ENCODE measurements at regions not wholly inside any gene's neighbourhood (a gene's known extent, or its start where the extent isn't known, plus 50 kb on each side); places are given as distances from the start of the nearest gene placed in this dataset.
A peak's percentile ranks its signal among the peaks of the same experiment; 100 is the strongest.
"Not testable (repeated sequence)": the region's sequence is repeated elsewhere in the genome, so short reads cannot be mapped to it uniquely, and the experiment has no call there.

DNA sequence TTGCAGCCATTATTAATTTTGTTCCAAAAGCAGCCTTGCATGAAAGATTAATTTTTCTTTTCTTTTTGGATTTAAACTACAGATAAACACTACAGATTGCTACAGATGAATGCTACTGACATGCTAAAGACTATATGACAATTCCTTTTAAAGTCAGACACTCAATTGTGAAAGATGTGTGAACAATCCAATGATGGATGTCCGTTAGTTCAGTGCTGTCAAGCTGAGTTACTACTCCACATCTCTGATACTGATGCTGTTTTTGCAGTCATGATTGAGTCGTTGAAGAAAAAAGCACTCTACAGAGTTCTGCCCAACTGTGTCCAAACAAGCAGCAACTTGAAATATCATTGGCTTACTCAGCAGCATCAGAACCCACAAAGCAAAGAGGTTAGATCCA, 146.8 kb downstream of the OTUD1 start:
- no peak overlapping the region for H3K27ac ChIP-seq (ENCODE audit: low read depth, low read length)
- no peaks in the 10 kb centered on the region for H3K36me3 ChIP-seq (ENCODE audit: control insufficient read depth in 2 of 3, insufficient read depth in 3 of 3, low read length in 3 of 3)
- Mint-ChIP-seq H3K4me3 (no peak overlapping the region), H3K9me3 (peaks cover 0 to 14% (median 2%) of the 10 kb centered on the region in 11 donors), H3K27ac (peak overlapping the region in 1 of 9 donors; percentile 36), H3K4me1 (no peaks in the 10 kb centered on the region), H3K36me3 (no peaks in the 10 kb centered on the region), H3K27me3 (no peaks in the 10 kb centered on the region)
- DNase-seq (no peak), ATAC-seq (no peak)
- CTCF ChIA-PET: no interaction called here
- no peaks in the 10 kb centered on the region for H3K4me1 ChIP-seq (ENCODE audit: control insufficient read depth in 2 of 2, insufficient read depth in 2 of 2, low read length in 2 of 2)
- no peaks in the 10 kb centered on the region for H3K27me3 ChIP-seq (ENCODE audit: control insufficient read depth in 2 of 2, insufficient read depth in 2 of 2, low read length in 2 of 2)
- POLR2A ChIA-PET: no interaction called here
- H3K4me3 ChIP-seq (ENCODE audit: low read length): no peak overlapping the region
- H3K9me3 ChIP-seq (ENCODE audit: control insufficient read depth in 2 of 3, low read length in 3 of 3): no peaks in the 10 kb centered on the region
- intact Hi-C loops (cut with micrococcal nuclease): no loop called here

DNA sequence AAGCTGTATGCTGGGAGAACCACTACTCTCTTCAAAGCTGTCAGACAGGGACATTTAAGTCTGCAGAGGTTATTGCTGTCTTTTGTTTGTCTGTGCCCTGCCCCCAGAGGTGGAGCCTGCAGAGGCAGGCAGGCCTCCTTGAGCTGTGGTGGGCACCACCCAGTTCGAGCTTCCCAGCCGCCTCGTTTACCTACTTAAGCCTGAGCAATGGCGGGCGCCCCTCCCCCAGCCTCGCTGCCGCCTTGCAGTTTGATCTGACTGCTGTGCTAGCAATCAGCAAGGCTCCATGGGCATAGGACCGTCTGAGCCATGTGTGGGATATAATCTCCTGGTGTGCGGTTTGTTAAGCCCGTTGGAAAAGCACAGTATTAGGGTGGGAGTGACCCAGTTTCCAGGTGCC, 156.4 kb downstream of the OTUD1 start:
- H3K27ac ChIP-seq (ENCODE audit: low read depth, low read length); H3K9me3 ChIP-seq (ENCODE audit: control insufficient read depth in 2 of 3, low read length in 3 of 3); H3K4me1 ChIP-seq (ENCODE audit: control insufficient read depth in 2 of 2, insufficient read depth in 2 of 2, low read length in 2 of 2); H3K36me3 ChIP-seq (ENCODE audit: control insufficient read depth in 2 of 3, insufficient read depth in 3 of 3, low read length in 3 of 3); H3K4me3 Mint-ChIP-seq; intact Hi-C loops (cut with micrococcal nuclease); H3K27ac Mint-ChIP-seq; H3K4me1 Mint-ChIP-seq; CTCF ChIA-PET; H3K27me3 ChIP-seq (ENCODE audit: control insufficient read depth in 2 of 2, insufficient read depth in 2 of 2, low read length in 2 of 2); DNase-seq; H3K4me3 ChIP-seq (ENCODE audit: low read length); POLR2A ChIA-PET; ATAC-seq: not testable (repeated sequence)
- peaks cover 0 to 20% (median 16%) of the 10 kb centered on the region in 5 donors for H3K36me3 Mint-ChIP-seq
- H3K27me3 Mint-ChIP-seq: peaks cover 0 to 13% (median 0%) of the 10 kb centered on the region in 5 donors
- H3K9me3 Mint-ChIP-seq: peaks cover 6 to 43% (median 17%) of the 10 kb centered on the region in 11 donors

DNA sequence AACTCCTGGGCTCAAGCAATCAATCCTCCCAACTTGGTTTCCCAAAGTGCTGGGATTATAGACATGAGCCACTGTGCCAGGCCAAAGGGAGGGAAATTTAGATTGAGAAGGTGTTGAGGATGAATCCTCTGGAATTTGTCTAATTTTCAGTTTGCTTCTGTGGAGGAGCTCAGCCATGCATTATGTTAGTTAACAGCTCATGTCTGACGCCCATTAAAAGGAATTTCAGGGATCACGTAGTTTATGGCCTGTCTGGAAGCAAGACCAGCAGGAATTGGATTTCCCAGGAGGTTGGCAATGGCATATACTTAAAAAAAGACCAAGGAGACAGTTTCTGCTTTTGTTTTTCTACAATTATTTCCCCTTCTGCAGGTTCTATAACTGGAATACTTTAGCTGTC, 165.7 kb downstream of the OTUD1 start:
- Mint-ChIP-seq H3K36me3 (peaks cover 0 to 5% (median 0%) of the 10 kb centered on the region in 5 donors), H3K4me3 (no peak overlapping the region), H3K27me3 (peaks cover 0 to 4% (median 0%) of the 10 kb centered on the region in 5 donors), H3K9me3 (no peaks in the 10 kb centered on the region), H3K4me1 (no peaks in the 10 kb centered on the region), H3K27ac (no peak overlapping the region)
- DNase-seq (no peak), ATAC-seq (no peak)
- POLR2A ChIA-PET: no interaction called here
- Histone ChIP-seq H3K27me3 (ENCODE audit: control insufficient read depth in 2 of 2, insufficient read depth in 2 of 2, low read length in 2 of 2) (no peaks in the 10 kb centered on the region), H3K4me3 (ENCODE audit: low read length) (no peak overlapping the region), H3K27ac (ENCODE audit: low read depth, low read length) (no peak overlapping the region), H3K36me3 (ENCODE audit: control insufficient read depth in 2 of 3, insufficient read depth in 3 of 3, low read length in 3 of 3) (no peaks in the 10 kb centered on the region), H3K4me1 (ENCODE audit: control insufficient read depth in 2 of 2, insufficient read depth in 2 of 2, low read length in 2 of 2) (no peaks in the 10 kb centered on the region), H3K9me3 (ENCODE audit: control insufficient read depth in 2 of 3, low read length in 3 of 3) (no peaks in the 10 kb centered on the region)
- CTCF ChIA-PET: no interaction called here
- intact Hi-C loops (cut with micrococcal nuclease): no loop called here

GRCh38 chr10:23606456-23606855, 167.6 kb downstream of the OTUD1 start:
- CTCF ChIA-PET: no interaction called here
- no peak overlapping the region for H3K4me3 ChIP-seq (ENCODE audit: low read length)
- no peaks in the 10 kb centered on the region for H3K36me3 ChIP-seq (ENCODE audit: control insufficient read depth in 2 of 3, insufficient read depth in 3 of 3, low read length in 3 of 3)
- H3K27ac ChIP-seq (ENCODE audit: low read depth, low read length): no peak overlapping the region
- intact Hi-C loops (cut with micrococcal nuclease): no loop called here
- H3K4me1 Mint-ChIP-seq: no peaks in the 10 kb centered on the region
- POLR2A ChIA-PET: no interaction called here
- no peak overlapping the region for H3K4me3 Mint-ChIP-seq
- H3K9me3 ChIP-seq (ENCODE audit: control insufficient read depth in 2 of 3, low read length in 3 of 3): no peaks in the 10 kb centered on the region
- peaks cover 0 to 4% (median 0%) of the 10 kb centered on the region in 5 donors for H3K27me3 Mint-ChIP-seq
- H3K9me3 Mint-ChIP-seq: no peaks in the 10 kb centered on the region
- ATAC-seq (no peak), DNase-seq (no peak)
- H3K4me1 ChIP-seq (ENCODE audit: control insufficient read depth in 2 of 2, insufficient read depth in 2 of 2, low read length in 2 of 2): no peaks in the 10 kb centered on the region
- no peaks in the 10 kb centered on the region for H3K27me3 ChIP-seq (ENCODE audit: control insufficient read depth in 2 of 2, insufficient read depth in 2 of 2, low read length in 2 of 2)
- H3K27ac Mint-ChIP-seq: no peak overlapping the region
- no peaks in the 10 kb centered on the region for H3K36me3 Mint-ChIP-seq

- H3K4me3 ChIP-seq (ENCODE audit: low read length): no peak overlapping the region
- ATAC-seq (no peak), DNase-seq (no peak)
- H3K36me3 ChIP-seq (ENCODE audit: control insufficient read depth in 2 of 3, insufficient read depth in 3 of 3, low read length in 3 of 3): no peaks in the 10 kb centered on the region
- Mint-ChIP-seq H3K4me3 (no peak overlapping the region), H3K36me3 (no peaks in the 10 kb centered on the region), H3K9me3 (no peaks in the 10 kb centered on the region), H3K27ac (peak overlapping the region in 1 of 9 donors; percentile 72), H3K4me1 (no peaks in the 10 kb centered on the region), H3K27me3 (no peaks in the 10 kb centered on the region)
- H3K9me3 ChIP-seq (ENCODE audit: control insufficient read depth in 2 of 3, low read length in 3 of 3): no peaks in the 10 kb centered on the region
- POLR2A ChIA-PET: no interaction called here
- no peaks in the 10 kb centered on the region for H3K27me3 ChIP-seq (ENCODE audit: control insufficient read depth in 2 of 2, insufficient read depth in 2 of 2, low read length in 2 of 2)
- no peaks in the 10 kb centered on the region for H3K4me1 ChIP-seq (ENCODE audit: control insufficient read depth in 2 of 2, insufficient read depth in 2 of 2, low read length in 2 of 2)
- H3K27ac ChIP-seq (ENCODE audit: low read depth, low read length): no peak overlapping the region
- intact Hi-C loops (cut with micrococcal nuclease): no loop called here
- CTCF ChIA-PET: no interaction called here
Measured at GRCh38 chr10:23608926-23609325, 170.1 kb downstream of the OTUD1 start.

- no peak for ATAC-seq
- CTCF ChIA-PET: no interaction called here
- POLR2A ChIA-PET: no interaction called here
- intact Hi-C loops (cut with micrococcal nuclease): no loop called here
- Mint-ChIP-seq H3K27me3 (no peaks in the 10 kb centered on the region), H3K9me3 (no peaks in the 10 kb centered on the region), H3K4me1 (no peaks in the 10 kb centered on the region), H3K36me3 (no peaks in the 10 kb centered on the region), H3K4me3 (no peak overlapping the region), H3K27ac (no peak overlapping the region)
- no peaks in the 10 kb centered on the region for H3K9me3 ChIP-seq (ENCODE audit: control insufficient read depth in 2 of 3, low read length in 3 of 3)
- no peak overlapping the region for H3K4me3 ChIP-seq (ENCODE audit: low read length)
- no peaks in the 10 kb centered on the region for H3K4me1 ChIP-seq (ENCODE audit: control insufficient read depth in 2 of 2, insufficient read depth in 2 of 2, low read length in 2 of 2)
- H3K36me3 ChIP-seq (ENCODE audit: control insufficient read depth in 2 of 3, insufficient read depth in 3 of 3, low read length in 3 of 3): no peaks in the 10 kb centered on the region
- H3K27ac ChIP-seq (ENCODE audit: low read depth, low read length): no peak overlapping the region
- H3K27me3 ChIP-seq (ENCODE audit: control insufficient read depth in 2 of 2, insufficient read depth in 2 of 2, low read length in 2 of 2): no peaks in the 10 kb centered on the region
- no peak for DNase-seq
Measured at GRCh38 chr10:23610626-23611307, 171.9 kb downstream of the OTUD1 start.

GRCh38 chr10:23611308-23612029, 172.6 kb downstream of the OTUD1 start:
- ChIA-PET POLR2A (no interaction called here), CTCF (no interaction called here)
- Mint-ChIP-seq H3K36me3 (no peaks in the 10 kb centered on the region), H3K4me1 (no peaks in the 10 kb centered on the region), H3K27ac (no peak overlapping the region), H3K9me3 (no peaks in the 10 kb centered on the region), H3K27me3 (no peaks in the 10 kb centered on the region), H3K4me3 (no peak overlapping the region)
- H3K4me1 ChIP-seq (ENCODE audit: control insufficient read depth in 2 of 2, insufficient read depth in 2 of 2, low read length in 2 of 2): no peaks in the 10 kb centered on the region
- H3K27me3 ChIP-seq (ENCODE audit: control insufficient read depth in 2 of 2, insufficient read depth in 2 of 2, low read length in 2 of 2): no peaks in the 10 kb centered on the region
- no peak overlapping the region for H3K4me3 ChIP-seq (ENCODE audit: low read length)
- ATAC-seq: no peak
- H3K36me3 ChIP-seq (ENCODE audit: control insufficient read depth in 2 of 3, insufficient read depth in 3 of 3, low read length in 3 of 3): no peaks in the 10 kb centered on the region
- H3K9me3 ChIP-seq (ENCODE audit: control insufficient read depth in 2 of 3, low read length in 3 of 3): no peaks in the 10 kb centered on the region
- H3K27ac ChIP-seq (ENCODE audit: low read depth, low read length): no peak overlapping the region
- DNase-seq: no peak
- intact Hi-C loops (cut with micrococcal nuclease): no loop called here
